Transverse colon (tissue), 4 donors: ENCODE measurements at regions not wholly inside any gene's neighbourhood (a gene's known extent, or its start where the extent isn't known, plus 50 kb on each side); places are given as distances from the start of the nearest gene placed in this dataset.

ENCODE experiments used
- DNase-seq: peaks from one replicate; pipeline ENCODE4 v3.0.0-alpha.2; 2019
- H3K27ac ChIP-seq, 4 donors: fragments of 200-600 bp; sonication (generic); 2 replicates each; pipeline ENCODE4 v1.5.1; 2016 to 2018; ENCODE audit warnings: inconsistent platforms in 4 of 4
- H3K27me3 ChIP-seq: fragments of 200-600 bp; sonication (generic); 2 replicates; pipeline ENCODE4 v1.5.1; 2017; ENCODE audit warnings: inconsistent platforms
- H3K36me3 ChIP-seq, 4 donors: fragments of 200-600 bp; sonication (generic); 2 replicates each; pipeline ENCODE4 v1.5.1; 2017 to 2019; ENCODE audit warnings: inconsistent platforms in 4 of 4
- H3K4me1 ChIP-seq, 4 donors: fragments of 200-600 bp; sonication (generic); 2 replicates each; pipeline ENCODE4 v1.5.1; 2017 to 2020; ENCODE audit warnings: inconsistent platforms in 4 of 4
- H3K4me3 ChIP-seq, 4 donors: fragments of 200-600 bp; sonication (generic); 1 replicate in 1 of 4; 2 replicates in 3 of 4; pipeline versions ENCODE4 v1.5.1 to v1.6.1; 2017 to 2019; ENCODE audit warnings: inconsistent platforms in 4 of 4
- H3K9me3 ChIP-seq, 2 donors: fragments of 200-600 bp; sonication (generic); 2 replicates each; pipeline ENCODE4 v1.5.1; 2017 to 2019; ENCODE audit warnings: inconsistent platforms in 2 of 2
- EP300 ChIP-seq: sonication (generic); formaldehyde crosslinking; IDR thresholded peaks from one replicate; pipeline ENCODE4 v1.6.1; 2017; ENCODE audit warnings: antibody characterized with exemption, low read depth
- POLR2A ChIP-seq: fragments of 450-650 bp; IDR thresholded peaks from one replicate; pipeline ENCODE4 v1.6.1; 2016; ENCODE audit warnings: antibody characterized with exemption, mild to moderate bottlenecking, moderate library complexity
- POLR2AphosphoS5 ChIP-seq, 3 donors: sonication (generic); formaldehyde crosslinking; IDR thresholded peaks; one replicate each; pipeline ENCODE4 v1.6.1; 2016; ENCODE audit warnings: antibody characterized with exemption in 3 of 3
- WGBS, 2 donors: methylation state at CpG; one replicate each; pipeline ENCODE4 v1.1.5; 2018; ENCODE audit warnings: low coverage in 1 of 2; 5-methylcytosine and 5-hydroxymethylcytosine counted together
- in situ Hi-C, 4 donors: fragments of 200-750 bp; cut with MboI; loops; one replicate each; pipeline versions ENCODE4 v1.15.0 to v1.15.1; 2017; ENCODE audit warnings: low sequenced_read_pairs in 3 of 4, low pct_ligation_motif_present in 1 of 4, low pct_unique_long_range_greater_than_20kb in 1 of 4
- intact Hi-C: fragments of 100-400 bp; cut with DNase I; formaldehyde crosslinking; loops from one replicate; pipeline ENCODE4 v1.15.1; 2023; ENCODE audit warnings: low total_unique reads
- TF ChIP-seq, protein P1 (sequence below), 5 experiments: fragments of 200-600 bp in 3 of 5; fragments of 450-650 bp in 2 of 5; sonication (generic) in 3 of 5; IDR thresholded peaks; 1 replicate in 2 of 5; 2 replicates in 3 of 5; pipeline ENCODE4 v1.5.1; 2016 to 2017; ENCODE audit warnings: antibody characterized with exemption in 5 of 5, inconsistent platforms in 3 of 5, mild to moderate bottlenecking in 2 of 5, moderate library complexity in 1 of 5

DNA sequence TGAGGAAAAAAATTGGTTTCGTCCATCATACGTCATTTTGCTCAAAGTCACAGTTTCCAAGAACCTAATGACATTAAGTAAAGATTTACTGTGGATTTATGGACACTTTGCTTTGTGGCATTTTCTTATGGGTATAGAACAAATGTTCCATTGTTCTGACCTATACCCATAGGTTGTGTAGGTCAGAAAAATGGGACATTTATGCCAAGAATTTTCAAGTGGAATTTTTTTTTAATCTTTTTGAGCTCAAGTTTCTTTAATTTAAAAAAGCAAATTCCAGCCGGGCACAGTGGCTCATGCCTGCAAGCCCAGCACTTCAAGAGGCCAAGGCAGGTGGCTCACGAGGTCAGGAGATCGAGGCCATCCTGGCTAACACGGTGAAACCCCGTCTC is 187.5 kb upstream of the TPM1 start:
- intact Hi-C loops = no loop called here
- TF ChIP-seq POLR2A (no peak), EP300 (no peak)
- no peaks in the 10 kb centered on the region for H3K9me3 ChIP-seq
- in situ Hi-C loops = no loop called here
- peaks cover 0 to 4% (median 0%) of the 10 kb centered on the region in 4 donors for H3K4me1 ChIP-seq
- no peak overlapping the region for H3K27ac ChIP-seq
- H3K36me3 ChIP-seq = no peaks in the 10 kb centered on the region
- no peaks in the 10 kb centered on the region for H3K27me3 ChIP-seq
- 78 to 80% methylated on average over 7 of the region's 7 CpGs for WGBS, 2 donors
- H3K4me3 ChIP-seq = no peak overlapping the region
- no peak for DNase-seq

DNA sequence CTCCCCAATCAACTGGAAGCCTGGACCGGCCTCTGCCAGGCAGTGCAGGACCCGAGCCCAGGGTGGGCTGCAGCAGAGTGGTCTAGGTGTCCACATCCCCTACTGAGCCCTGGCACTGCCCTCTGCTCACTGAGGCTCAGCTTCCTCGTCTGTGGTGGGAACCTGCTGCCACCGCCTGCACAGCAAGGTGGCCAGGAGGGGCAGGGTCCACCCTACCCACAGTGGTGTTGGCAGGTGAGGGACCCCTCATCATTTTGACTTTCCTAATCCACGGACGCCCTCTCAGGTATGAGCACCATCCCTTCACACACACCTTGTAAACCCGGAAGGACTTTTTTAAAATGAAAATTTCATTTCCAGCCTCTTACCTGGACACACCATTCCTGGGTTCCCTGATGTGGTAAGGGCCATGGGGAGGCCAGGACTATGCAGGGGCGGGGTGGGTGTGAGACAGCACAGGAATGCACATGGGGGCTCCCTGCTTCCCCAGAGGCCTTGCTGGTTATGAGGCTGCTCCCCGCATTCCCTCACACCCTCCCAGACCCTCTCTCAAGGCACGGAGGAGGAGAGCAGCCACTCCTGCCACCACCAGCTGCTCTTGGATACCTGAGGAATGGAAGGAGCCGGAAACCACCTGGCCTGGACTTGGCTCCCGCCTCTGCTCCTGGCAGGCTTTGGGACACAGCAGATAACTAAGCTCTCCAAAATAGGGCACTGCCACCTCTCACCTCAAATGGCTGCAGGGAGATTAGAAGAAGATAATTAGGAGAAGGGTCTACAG is 185.9 kb upstream of the TPM1 start:
- no peak overlapping the region for H3K27ac ChIP-seq
- no peak for DNase-seq
- H3K9me3 ChIP-seq = no peaks in the 10 kb centered on the region
- intact Hi-C loops (no loop called here), in situ Hi-C loops (no loop called here)
- H3K4me3 ChIP-seq = no peak overlapping the region
- no peaks in the 10 kb centered on the region for H3K27me3 ChIP-seq
- TF ChIP-seq POLR2AphosphoS5 (IDR thresholded peaks at IDR 0.05) = no peak
- TF ChIP-seq, protein P1, sequence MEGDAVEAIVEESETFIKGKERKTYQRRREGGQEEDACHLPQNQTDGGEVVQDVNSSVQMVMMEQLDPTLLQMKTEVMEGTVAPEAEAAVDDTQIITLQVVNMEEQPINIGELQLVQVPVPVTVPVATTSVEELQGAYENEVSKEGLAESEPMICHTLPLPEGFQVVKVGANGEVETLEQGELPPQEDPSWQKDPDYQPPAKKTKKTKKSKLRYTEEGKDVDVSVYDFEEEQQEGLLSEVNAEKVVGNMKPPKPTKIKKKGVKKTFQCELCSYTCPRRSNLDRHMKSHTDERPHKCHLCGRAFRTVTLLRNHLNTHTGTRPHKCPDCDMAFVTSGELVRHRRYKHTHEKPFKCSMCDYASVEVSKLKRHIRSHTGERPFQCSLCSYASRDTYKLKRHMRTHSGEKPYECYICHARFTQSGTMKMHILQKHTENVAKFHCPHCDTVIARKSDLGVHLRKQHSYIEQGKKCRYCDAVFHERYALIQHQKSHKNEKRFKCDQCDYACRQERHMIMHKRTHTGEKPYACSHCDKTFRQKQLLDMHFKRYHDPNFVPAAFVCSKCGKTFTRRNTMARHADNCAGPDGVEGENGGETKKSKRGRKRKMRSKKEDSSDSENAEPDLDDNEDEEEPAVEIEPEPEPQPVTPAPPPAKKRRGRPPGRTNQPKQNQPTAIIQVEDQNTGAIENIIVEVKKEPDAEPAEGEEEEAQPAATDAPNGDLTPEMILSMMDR (IDR thresholded peaks at IDR 0.05) = no peak
- no peak for TF ChIP-seq EP300
- TF ChIP-seq POLR2A = no peak
- H3K4me1 ChIP-seq = peaks cover 0 to 4% (median 0%) of the 10 kb centered on the region in 4 donors
- H3K36me3 ChIP-seq = no peaks in the 10 kb centered on the region
- WGBS, 2 donors = 89 to 100% methylated on average over 1 to 11 of the region's 12 CpGs

DNA sequence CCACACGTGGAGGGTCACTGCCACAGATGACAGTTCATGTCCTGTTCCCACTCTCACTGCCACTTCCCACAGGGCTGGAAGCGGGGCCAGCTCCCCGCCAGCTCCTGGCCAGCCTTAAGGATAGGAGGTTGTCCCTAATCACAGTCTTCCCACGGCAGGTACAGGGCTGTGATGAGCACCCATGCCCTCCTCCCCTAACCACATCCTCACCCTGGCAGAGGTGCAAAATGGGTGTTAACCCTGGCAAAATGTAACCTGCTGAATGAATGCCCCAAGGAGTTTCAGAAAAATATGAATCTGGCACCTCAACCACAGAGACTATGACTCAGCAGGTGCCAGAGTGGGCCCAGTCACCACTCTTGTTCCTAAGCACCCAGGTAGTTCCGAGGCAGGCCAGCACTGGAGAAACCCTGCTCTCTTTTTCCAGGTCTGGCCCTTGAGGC is 185.1 kb upstream of the TPM1 start:
- Histone ChIP-seq H3K4me3 (no peak overlapping the region), H3K36me3 (no peaks in the 10 kb centered on the region), H3K27ac (no peak overlapping the region), H3K27me3 (no peaks in the 10 kb centered on the region), H3K4me1 (peaks cover 0 to 9% (median 0%) of the 10 kb centered on the region in 4 donors), H3K9me3 (no peaks in the 10 kb centered on the region)
- no peak for TF ChIP-seq POLR2A
- no peak for TF ChIP-seq POLR2AphosphoS5 (IDR thresholded peaks at IDR 0.05)
- TF ChIP-seq, protein P1 (IDR thresholded peaks at IDR 0.05) = no peak
- no peak for TF ChIP-seq EP300
- no peak for DNase-seq
- in situ Hi-C loops = no loop called here
- intact Hi-C loops = no loop called here
- WGBS, 2 donors = 79% methylated on average over 5 of the region's 5 CpGs; no CpG with 5 or more reads in 1 of the 2 donors

DNA sequence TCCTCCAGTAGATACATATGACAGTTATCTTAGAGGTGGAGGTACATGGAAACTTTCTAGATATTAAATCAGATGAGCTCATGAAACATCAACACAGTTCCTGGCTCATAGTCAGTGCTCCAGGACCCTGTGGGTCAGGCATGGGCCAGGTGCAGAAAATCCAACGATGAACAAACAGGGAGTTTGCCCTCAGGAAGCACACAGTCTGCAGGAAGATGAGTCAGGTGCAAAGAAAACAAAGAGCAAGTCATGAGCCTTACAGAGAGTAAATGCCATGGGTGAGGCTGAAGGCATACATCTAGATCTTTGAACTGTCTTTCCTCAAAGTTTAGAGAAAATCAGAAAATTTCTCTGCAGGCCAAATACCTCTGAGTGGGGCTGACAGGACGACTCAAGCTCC is 184.2 kb upstream of the TPM1 start:
- H3K27me3 ChIP-seq = no peaks in the 10 kb centered on the region
- H3K27ac ChIP-seq = no peak overlapping the region
- no peak for TF ChIP-seq POLR2A
- no peak for TF ChIP-seq POLR2AphosphoS5 (IDR thresholded peaks at IDR 0.05)
- TF ChIP-seq, protein P1 (IDR thresholded peaks at IDR 0.05) = no peak
- TF ChIP-seq EP300 = no peak
- no peaks in the 10 kb centered on the region for H3K36me3 ChIP-seq
- H3K4me1 ChIP-seq = peaks cover 0 to 16% (median 0%) of the 10 kb centered on the region in 4 donors
- in situ Hi-C loops = no loop called here
- WGBS, 2 donors = 45 to 55% methylated on average over 2 of the region's 2 CpGs
- no peaks in the 10 kb centered on the region for H3K9me3 ChIP-seq
- no peak overlapping the region for H3K4me3 ChIP-seq
- no peak for DNase-seq
- intact Hi-C loops = no loop called here

DNA sequence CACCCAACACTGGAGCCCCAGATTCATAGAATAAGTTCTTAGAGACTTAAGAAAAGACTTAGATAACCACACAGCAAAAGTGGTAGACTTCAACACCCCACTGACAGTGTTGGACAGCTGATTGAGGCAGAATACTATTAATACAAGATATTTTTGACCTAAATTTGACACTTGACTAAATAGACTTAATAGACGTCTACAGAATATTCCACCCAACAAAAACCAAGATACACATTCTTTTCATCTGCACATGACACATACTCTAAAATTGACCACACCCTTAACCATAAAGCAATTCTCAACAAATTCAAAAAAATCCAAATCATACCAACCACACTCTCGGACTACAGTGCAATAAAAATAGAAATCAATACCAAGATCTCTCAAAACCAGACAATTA is 179.8 kb upstream of the TPM1 start:
- no peaks in the 10 kb centered on the region for H3K9me3 ChIP-seq
- DNase-seq = no peak
- TF ChIP-seq POLR2A = no peak
- H3K36me3 ChIP-seq = no peaks in the 10 kb centered on the region
- no peaks in the 10 kb centered on the region for H3K27me3 ChIP-seq
- H3K27ac ChIP-seq = peak overlapping the region in 1 of 4 donors; percentile 81
- intact Hi-C loops (no loop called here), in situ Hi-C loops (no loop called here)
- WGBS, 2 donors = 48% methylated on average over 2 of the region's 2 CpGs
- peaks cover 0 to 16% (median 0%) of the 10 kb centered on the region in 4 donors for H3K4me1 ChIP-seq
- no peak overlapping the region for H3K4me3 ChIP-seq
